NCI-H2171 (cell line): ENCODE measurements at regions not wholly inside any gene's neighbourhood (a gene's known extent, or its start where the extent isn't known, plus 50 kb on each side); places are given as distances from the start of the nearest gene placed in this dataset.
"Not testable (repeated sequence)": the region's sequence is repeated elsewhere in the genome, so short reads cannot be mapped to it uniquely, and the experiment has no call there.

Experiments used
- DNase-seq: peaks from one replicate; lab custom pipeline; 2025; lab: John Stamatoyannopoulos, UW

- DNase-seq: no peak
Measured at GRCh38 chr2:117523711-117524238, 290.7 kb upstream of the DDX18 start.

- no peak for DNase-seq
Measured at GRCh38 chr2:117536139-117536538, 278.4 kb upstream of the DDX18 start.

- DNase-seq: no peak
Measured at GRCh38 chr2:117537032-117537431, 277.5 kb upstream of the DDX18 start.

GRCh38 chr2:117551858-117552257 lies 262.6 kb upstream of the DDX18 start:
- DNase-seq: no peak

GRCh38 chr2:117553448-117553847 lies 261.0 kb upstream of the DDX18 start:
- no peak for DNase-seq

- no peak for DNase-seq
Measured at GRCh38 chr2:117555965-117556364, 258.5 kb upstream of the DDX18 start.

- DNase-seq: no peak
Measured at GRCh38 chr2:117557626-117558025, 256.9 kb upstream of the DDX18 start.

- DNase-seq: no peak
Measured at GRCh38 chr2:117562654-117563053, 251.8 kb upstream of the DDX18 start.

GRCh38 chr2:117571590-117572349 lies 242.7 kb upstream of the DDX18 start:
- DNase-seq: no peak

GRCh38 chr2:117587310-117587709 lies 227.2 kb upstream of the DDX18 start:
- DNase-seq: no peak

- DNase-seq: no peak
Measured at GRCh38 chr2:117603060-117603459, 211.4 kb upstream of the DDX18 start.

GRCh38 chr2:117603567-117603966 lies 210.9 kb upstream of the DDX18 start:
- no peak for DNase-seq

- DNase-seq: no peak
Measured at GRCh38 chr2:117607202-117607601, 207.3 kb upstream of the DDX18 start.

GRCh38 chr2:117613101-117613500 lies 201.4 kb upstream of the DDX18 start:
- DNase-seq: no peak

- no peak for DNase-seq
Measured at GRCh38 chr2:117614296-117614695, 200.2 kb upstream of the DDX18 start.

- DNase-seq: no peak
Measured at GRCh38 chr2:117614823-117615534, 199.5 kb upstream of the DDX18 start.

- DNase-seq: no peak
Measured at GRCh38 chr2:117618607-117619006, 195.9 kb upstream of the DDX18 start.

GRCh38 chr2:117621326-117621725 lies 193.2 kb upstream of the DDX18 start:
- no peak for DNase-seq

- DNase-seq: not testable (repeated sequence)
Measured at GRCh38 chr2:117623175-117623574, 191.3 kb upstream of the DDX18 start.

GRCh38 chr2:117631152-117631945 lies 183.1 kb upstream of the DDX18 start:
- no peak for DNase-seq

GRCh38 chr2:117635481-117635880 lies 179.0 kb upstream of the DDX18 start:
- DNase-seq: no peak

- DNase-seq: no peak
Measured at GRCh38 chr2:117639401-117639800, 175.1 kb upstream of the DDX18 start.

- no peak for DNase-seq
Measured at GRCh38 chr2:117644403-117644802, 170.1 kb upstream of the DDX18 start.
